ENCODE measurements at regions not wholly inside any gene's neighbourhood (a gene's known extent, or its start where the extent isn't known, plus 50 kb on each side); places are given as distances from the start of the nearest gene placed in this dataset.

DNA sequence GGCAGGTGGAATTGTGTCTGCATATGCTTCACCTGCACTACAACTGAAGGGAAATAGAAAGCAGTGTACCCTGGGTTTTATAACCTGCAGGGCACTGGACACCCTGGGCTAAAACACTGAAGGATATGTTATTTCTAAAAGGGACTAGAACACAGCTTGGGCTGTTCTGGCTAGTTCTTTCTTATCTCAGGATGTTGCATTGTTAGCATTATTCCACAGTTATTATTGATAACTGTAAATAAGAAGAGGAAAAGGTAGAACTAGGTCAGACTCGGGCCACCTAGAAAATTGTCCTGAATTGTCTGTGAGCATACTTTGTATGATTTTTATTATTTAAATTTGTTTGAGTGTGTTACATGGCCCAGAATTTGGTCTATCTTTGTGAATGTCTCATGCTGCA lies 493.9 kb upstream of the CDH9 start:
- TF ChIP-seq, protein P1, sequence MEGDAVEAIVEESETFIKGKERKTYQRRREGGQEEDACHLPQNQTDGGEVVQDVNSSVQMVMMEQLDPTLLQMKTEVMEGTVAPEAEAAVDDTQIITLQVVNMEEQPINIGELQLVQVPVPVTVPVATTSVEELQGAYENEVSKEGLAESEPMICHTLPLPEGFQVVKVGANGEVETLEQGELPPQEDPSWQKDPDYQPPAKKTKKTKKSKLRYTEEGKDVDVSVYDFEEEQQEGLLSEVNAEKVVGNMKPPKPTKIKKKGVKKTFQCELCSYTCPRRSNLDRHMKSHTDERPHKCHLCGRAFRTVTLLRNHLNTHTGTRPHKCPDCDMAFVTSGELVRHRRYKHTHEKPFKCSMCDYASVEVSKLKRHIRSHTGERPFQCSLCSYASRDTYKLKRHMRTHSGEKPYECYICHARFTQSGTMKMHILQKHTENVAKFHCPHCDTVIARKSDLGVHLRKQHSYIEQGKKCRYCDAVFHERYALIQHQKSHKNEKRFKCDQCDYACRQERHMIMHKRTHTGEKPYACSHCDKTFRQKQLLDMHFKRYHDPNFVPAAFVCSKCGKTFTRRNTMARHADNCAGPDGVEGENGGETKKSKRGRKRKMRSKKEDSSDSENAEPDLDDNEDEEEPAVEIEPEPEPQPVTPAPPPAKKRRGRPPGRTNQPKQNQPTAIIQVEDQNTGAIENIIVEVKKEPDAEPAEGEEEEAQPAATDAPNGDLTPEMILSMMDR (conservative IDR thresholded peaks at IDR 0.05 in 1 of 2, IDR thresholded peaks at IDR 0.05 in 1 of 2; ENCODE audit: low read depth in 1 of 2, low read length in 2 of 2) = no peak
- no peak for TF ChIP-seq EZH2 (IDR thresholded peaks at IDR 0.05; ENCODE audit: low read length, missing control alignments)

All from fibroblast of lung (primary cell).